ENCODE measurements at regions not wholly inside any gene's neighbourhood (a gene's known extent, or its start where the extent isn't known, plus 50 kb on each side); places are given as distances from the start of the nearest gene placed in this dataset.

DNA sequence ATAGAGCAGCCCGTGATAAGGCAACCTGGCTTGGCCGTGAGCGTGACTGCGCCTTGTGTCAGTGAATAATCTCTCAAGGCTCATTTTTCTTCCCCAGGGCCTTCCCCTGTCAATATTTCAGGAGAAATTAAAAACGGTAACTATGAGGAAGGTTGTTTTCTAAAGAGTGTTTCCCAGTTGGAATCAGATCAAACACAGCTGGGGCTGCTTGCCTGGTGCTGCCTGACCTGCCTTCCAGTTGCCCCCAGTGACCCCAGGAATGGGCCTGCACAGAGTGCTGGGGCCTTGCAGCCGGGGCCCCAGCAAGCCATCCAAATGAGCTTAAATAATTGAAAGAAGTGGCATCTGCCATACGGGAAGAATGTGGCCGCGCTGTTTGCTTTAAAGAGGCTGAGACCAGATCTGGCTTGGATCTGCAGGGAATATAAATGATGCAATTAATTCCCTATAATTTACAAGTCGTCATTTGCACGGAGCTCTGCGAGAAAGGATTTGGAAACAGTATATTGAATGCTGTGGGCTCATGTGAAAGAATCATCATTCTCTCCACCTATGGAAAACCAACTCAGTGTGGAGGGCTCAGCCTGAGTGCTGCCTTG, 203.9 kb downstream of the C1orf94 start:
- TF ChIP-seq, protein P1, sequence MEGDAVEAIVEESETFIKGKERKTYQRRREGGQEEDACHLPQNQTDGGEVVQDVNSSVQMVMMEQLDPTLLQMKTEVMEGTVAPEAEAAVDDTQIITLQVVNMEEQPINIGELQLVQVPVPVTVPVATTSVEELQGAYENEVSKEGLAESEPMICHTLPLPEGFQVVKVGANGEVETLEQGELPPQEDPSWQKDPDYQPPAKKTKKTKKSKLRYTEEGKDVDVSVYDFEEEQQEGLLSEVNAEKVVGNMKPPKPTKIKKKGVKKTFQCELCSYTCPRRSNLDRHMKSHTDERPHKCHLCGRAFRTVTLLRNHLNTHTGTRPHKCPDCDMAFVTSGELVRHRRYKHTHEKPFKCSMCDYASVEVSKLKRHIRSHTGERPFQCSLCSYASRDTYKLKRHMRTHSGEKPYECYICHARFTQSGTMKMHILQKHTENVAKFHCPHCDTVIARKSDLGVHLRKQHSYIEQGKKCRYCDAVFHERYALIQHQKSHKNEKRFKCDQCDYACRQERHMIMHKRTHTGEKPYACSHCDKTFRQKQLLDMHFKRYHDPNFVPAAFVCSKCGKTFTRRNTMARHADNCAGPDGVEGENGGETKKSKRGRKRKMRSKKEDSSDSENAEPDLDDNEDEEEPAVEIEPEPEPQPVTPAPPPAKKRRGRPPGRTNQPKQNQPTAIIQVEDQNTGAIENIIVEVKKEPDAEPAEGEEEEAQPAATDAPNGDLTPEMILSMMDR (IDR thresholded peaks at IDR 0.05; ENCODE audit: insufficient read depth, missing control alignments), result no peak
- FAIRE-seq (no peak), DNase-seq (ENCODE audit: insufficient read length, low spot score) (no peak)

DNA sequence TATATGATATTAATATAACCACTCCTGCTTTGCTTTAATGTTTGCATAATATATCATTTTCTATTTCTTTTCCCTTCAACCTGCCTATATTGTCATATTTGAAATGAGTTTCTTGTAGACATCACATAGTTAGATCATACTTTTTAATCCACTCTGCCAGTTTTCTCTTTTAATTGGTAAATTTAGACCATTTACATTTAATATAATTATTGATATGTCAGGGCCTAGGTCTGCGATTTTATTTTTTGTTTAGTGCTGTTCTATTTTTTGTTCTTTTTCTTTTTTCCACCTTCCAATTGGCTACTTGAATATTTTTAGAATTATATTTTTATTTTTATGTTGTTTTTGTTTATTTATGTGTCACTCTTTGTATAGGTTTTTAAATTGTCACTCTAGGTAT, 213.3 kb downstream of the C1orf94 start:
- TF ChIP-seq, protein P1 (IDR thresholded peaks at IDR 0.05; ENCODE audit: insufficient read depth, missing control alignments), result no peak
- DNase-seq (ENCODE audit: insufficient read length, low spot score) (no peak), FAIRE-seq (no peak)

DNA sequence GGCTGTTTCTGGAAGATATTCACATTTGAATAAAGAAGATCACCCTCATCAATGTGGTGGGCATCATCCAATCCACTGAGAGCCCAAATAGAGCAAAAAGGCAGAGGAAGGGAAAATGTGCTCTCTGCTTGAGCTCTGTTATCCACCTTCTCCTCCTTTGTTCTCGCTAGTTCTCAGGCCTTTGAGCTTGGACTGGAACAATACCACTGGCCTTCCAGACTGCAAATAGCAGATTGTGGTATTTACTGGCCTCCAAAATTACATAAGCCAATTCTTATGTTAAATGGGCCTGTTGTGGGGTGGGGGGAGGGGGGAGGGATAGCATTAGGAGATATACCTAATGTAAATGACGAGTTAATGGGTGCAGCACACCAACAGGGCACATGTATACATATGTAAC, 219.3 kb downstream of the C1orf94 start:
- DNase-seq (ENCODE audit: insufficient read length, low spot score), result no peak
- FAIRE-seq, result no peak
- TF ChIP-seq, protein P1 (IDR thresholded peaks at IDR 0.05; ENCODE audit: insufficient read depth, missing control alignments), result no peak

DNA sequence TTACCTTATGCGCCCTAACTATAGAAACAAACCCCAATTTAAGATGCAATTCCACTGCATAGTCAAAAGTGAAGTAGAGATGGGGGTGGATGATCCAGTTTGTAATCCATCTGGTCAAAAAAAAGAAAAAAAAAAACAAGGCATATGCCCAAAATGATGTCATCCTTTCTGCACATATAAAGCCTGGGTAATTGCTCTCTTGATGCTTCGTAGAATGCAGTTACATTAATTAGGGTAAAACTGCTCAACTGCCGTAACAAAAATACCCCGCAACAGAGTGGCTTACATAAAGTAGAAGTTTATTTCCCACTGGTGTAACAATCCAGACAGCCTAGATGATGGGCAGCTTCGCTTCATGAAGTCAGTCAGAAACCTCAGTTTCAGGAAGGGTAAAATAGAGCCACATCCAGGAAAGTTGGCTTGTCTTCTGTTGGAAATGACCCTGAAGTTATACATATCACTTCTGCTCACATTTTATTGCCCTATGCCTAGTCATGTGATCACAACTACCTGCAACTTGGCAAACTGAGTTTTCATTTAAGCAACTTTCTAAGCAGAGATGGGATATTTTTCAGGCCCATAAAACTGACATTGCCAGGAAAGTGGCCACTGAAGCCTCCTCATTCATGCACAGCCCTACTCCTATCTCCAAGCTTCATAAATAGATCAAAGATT, 221.7 kb downstream of the C1orf94 start:
- TF ChIP-seq, protein P1 (IDR thresholded peaks at IDR 0.05; ENCODE audit: insufficient read depth, missing control alignments), result no peak
- no peak for DNase-seq (ENCODE audit: insufficient read length, low spot score)
- no peak for FAIRE-seq

DNA sequence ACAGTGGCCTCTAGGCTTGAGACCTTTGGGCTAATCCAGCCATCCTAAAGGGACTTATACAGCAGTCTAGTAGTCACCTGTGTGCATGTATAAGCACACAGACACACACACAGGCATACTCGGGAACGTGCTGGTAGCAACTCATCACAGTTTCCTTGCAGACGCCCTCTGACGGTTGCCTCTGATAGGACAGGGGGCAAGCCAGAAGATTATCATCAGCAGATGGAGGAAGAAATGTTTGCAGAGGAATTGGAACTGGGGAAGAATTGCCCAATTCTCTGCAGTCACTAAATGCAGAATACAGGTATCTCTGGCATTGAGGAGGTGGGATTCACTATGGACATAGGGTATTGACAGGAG, 222.2 kb downstream of the C1orf94 start:
- TF ChIP-seq, protein P1 (IDR thresholded peaks at IDR 0.05; ENCODE audit: insufficient read depth, missing control alignments), result no peak
- no peak for FAIRE-seq
- no peak for DNase-seq (ENCODE audit: insufficient read length, low spot score)

DNA sequence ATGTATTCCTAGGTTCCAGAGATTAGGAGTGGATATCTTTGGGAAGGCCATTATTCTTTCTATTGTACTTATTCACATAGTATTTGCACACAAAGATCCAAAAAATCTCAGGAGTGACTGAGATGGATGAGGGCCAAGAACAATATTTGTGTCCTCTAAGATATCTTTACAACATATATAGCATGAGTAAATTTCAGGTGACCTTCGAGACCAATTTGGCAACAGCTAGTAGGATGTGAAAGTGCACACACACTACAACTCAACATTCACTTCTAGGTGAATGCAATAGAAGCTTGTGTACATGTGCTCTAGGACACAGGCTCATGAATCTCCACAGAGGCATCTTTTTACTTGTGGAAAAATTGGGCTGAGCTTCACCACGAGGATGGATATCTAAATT, 224.0 kb downstream of the C1orf94 start:
- no peak for FAIRE-seq
- no peak for DNase-seq (ENCODE audit: insufficient read length, low spot score)
- TF ChIP-seq, protein P1 (IDR thresholded peaks at IDR 0.05; ENCODE audit: insufficient read depth, missing control alignments), result no peak

DNA sequence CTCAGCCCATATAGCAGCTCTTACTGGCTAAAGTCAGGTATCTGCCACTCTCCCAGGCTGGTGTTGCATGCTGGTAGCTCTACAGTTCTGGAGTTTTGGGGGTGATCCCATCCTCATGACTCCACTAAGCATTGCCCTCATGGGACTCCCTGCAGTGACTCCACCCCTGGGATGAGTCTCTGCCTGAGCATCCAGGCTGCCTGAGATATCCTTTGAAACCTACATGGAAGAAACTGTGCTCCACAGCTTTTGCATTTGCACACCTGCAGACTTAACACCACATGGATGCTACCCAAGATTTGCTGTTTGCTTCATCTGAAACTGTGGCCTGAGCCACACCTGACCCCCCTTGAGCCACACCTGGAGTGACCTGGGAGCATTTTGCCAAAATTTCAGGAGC, 226.4 kb downstream of the C1orf94 start:
- DNase-seq (ENCODE audit: insufficient read length, low spot score), result no peak
- TF ChIP-seq, protein P1 (IDR thresholded peaks at IDR 0.05; ENCODE audit: insufficient read depth, missing control alignments), result no peak
- FAIRE-seq, result no peak
